Left ventricle myocardium inferior (tissue), 1 donor: ENCODE measurements at regions not wholly inside any gene's neighbourhood (a gene's known extent, or its start where the extent isn't known, plus 50 kb on each side); places are given as distances from the start of the nearest gene placed in this dataset.

Experiments used
- DNase-seq: peaks from one replicate; pipeline ENCODE4 v3.0.0-alpha.2; 2020
- H3K27ac ChIP-seq: fragments of 200-600 bp; replicated peaks from 2 replicates; pipeline ENCODE4 v1.8.0; 2021
- H3K27me3 ChIP-seq: fragments of 200-600 bp; 2 replicates; pipeline ENCODE4 v1.8.0; 2021; ENCODE audit warnings: low read depth
- H3K36me3 ChIP-seq: fragments of 200-600 bp; 2 replicates; pipeline ENCODE4 v1.8.0; 2021
- H3K4me1 ChIP-seq: fragments of 200-600 bp; 2 replicates; pipeline ENCODE4 v1.8.0; 2021
- H3K4me3 ChIP-seq: fragments of 200-600 bp; 2 replicates; pipeline ENCODE4 v1.8.0; 2021; ENCODE audit warnings: mild to moderate bottlenecking, moderate library complexity
- H3K9me3 ChIP-seq: fragments of 200-600 bp; replicated peaks from 2 replicates; pipeline ENCODE4 v1.8.0; 2021
- intact Hi-C: fragments of 100-400 bp; cut with micrococcal nuclease; formaldehyde crosslinking; loops from one replicate; pipeline ENCODE4 v1.11.0; 2022
- TF ChIP-seq, protein P1 (sequence below): fragments of 200-600 bp; IDR thresholded peaks from 2 replicates; pipeline ENCODE4 v1.8.0; 2021; ENCODE audit warnings: antibody characterized with exemption, mild to moderate bottlenecking, borderline replicate concordance
- donor health status: DM: no; HTN: yes; CAD: no; lungs with severe emphysema.

DNA sequence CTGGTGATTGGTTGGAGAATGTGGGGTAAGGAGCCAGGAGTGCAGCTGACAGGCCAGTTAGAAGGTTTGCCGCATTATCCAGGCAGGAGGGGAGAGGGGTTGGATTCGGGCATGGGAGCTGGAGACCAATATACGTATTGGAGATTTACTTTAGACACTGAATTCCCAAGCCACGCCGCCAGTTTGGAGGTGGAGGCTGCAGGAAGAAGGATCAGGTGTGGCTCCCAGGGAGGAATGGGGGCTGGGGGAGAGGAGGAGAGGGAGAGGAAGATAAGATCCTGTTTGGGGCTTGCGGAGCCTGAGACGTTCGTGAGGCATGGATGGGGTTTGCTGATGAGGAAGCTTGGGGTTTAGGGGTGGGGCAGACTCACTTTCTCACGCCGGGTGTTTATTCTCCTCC lies 155.1 kb upstream of the IGSF21 start:
- TF ChIP-seq, protein P1, sequence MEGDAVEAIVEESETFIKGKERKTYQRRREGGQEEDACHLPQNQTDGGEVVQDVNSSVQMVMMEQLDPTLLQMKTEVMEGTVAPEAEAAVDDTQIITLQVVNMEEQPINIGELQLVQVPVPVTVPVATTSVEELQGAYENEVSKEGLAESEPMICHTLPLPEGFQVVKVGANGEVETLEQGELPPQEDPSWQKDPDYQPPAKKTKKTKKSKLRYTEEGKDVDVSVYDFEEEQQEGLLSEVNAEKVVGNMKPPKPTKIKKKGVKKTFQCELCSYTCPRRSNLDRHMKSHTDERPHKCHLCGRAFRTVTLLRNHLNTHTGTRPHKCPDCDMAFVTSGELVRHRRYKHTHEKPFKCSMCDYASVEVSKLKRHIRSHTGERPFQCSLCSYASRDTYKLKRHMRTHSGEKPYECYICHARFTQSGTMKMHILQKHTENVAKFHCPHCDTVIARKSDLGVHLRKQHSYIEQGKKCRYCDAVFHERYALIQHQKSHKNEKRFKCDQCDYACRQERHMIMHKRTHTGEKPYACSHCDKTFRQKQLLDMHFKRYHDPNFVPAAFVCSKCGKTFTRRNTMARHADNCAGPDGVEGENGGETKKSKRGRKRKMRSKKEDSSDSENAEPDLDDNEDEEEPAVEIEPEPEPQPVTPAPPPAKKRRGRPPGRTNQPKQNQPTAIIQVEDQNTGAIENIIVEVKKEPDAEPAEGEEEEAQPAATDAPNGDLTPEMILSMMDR: no peak
- H3K9me3 ChIP-seq: no peaks in the 10 kb centered on the region
- DNase-seq: no peak
- no peak overlapping the region for H3K4me3 ChIP-seq
- peaks cover 99% of the 10 kb centered on the region for H3K27me3 ChIP-seq
- no peak overlapping the region for H3K27ac ChIP-seq
- H3K4me1 ChIP-seq: no peaks in the 10 kb centered on the region
- intact Hi-C loops: no loop called here
- no peaks in the 10 kb centered on the region for H3K36me3 ChIP-seq

DNA sequence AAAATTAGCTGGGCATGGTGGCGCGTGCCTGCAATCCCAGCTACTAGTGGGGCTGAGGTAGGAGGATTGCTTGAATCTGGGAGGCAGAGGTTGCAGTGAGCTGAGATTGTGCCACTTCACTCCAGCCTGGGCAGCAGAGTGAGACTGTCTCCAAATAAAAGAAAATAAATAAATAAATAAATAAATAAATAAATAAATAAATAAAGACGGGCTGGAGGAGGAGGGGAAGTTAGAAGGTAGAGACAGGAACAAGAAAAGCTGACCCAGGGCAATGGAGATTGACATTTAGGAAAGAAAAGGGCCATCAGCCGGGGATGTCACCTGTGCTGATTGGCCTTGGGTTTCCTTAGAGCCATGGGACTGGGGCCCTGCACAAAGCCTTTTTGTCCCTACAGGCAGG lies 153.7 kb upstream of the IGSF21 start:
- Histone ChIP-seq H3K27ac (no peak overlapping the region), H3K27me3 (peaks cover 100% of the 10 kb centered on the region), H3K4me3 (no peak overlapping the region), H3K36me3 (no peaks in the 10 kb centered on the region), H3K4me1 (no peaks in the 10 kb centered on the region), H3K9me3 (no peaks in the 10 kb centered on the region)
- no peak for DNase-seq
- intact Hi-C loops: no loop called here
- TF ChIP-seq, protein P1: no peak

DNA sequence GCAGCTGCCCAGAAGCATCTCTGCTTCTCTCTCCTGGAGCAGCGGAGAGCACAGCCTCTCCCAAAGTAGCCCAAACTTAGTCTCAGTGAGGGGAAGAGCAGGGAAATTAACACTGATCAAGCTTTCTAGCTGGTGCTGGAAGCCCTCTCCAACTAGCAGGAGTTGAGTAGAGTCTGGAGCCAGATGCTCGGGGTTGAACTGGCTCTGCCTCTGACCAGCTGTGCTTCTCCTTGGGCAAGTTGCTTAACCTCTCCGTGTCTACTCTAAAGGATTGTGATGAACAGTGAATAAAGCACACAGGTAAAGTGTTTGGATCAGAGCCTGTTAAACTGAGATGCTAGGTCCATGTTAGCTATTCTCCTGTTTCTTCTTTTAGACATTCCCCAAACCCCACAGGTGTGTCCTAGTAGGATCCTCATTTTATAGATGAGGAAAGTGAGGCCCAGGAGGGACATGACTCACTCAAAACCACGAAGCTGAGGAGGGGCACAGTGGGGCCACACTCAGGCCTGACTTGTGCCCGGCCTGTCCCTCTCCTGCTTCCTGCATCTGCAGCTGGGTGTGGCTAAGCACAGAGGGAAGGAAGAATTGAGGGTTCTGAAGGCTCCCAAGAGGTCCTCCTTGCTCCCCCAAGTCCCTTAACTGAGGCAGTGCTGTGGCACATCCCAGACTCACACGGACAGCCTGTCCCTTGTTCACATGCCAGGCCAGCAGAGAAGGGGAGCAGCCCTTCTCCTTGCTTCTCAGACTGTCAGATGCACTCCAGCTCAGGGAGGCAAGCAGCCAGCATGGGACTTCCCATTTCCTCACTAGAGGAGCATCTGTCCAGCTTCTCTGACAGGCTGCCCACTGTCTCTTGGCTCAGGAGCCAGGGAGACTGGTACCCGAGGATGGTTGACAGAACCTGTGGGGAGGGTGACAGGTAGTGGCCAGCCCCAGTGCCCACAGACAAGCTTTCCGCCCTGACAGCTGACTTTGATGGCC lies 152.0 kb upstream of the IGSF21 start:
- intact Hi-C loops: no loop called here
- Histone ChIP-seq H3K9me3 (no peaks in the 10 kb centered on the region), H3K4me3 (no peak overlapping the region), H3K4me1 (no peaks in the 10 kb centered on the region), H3K36me3 (no peaks in the 10 kb centered on the region), H3K27me3 (peaks cover 88% of the 10 kb centered on the region), H3K27ac (no peak overlapping the region)
- no peak for DNase-seq
- TF ChIP-seq, protein P1: no peak

DNA sequence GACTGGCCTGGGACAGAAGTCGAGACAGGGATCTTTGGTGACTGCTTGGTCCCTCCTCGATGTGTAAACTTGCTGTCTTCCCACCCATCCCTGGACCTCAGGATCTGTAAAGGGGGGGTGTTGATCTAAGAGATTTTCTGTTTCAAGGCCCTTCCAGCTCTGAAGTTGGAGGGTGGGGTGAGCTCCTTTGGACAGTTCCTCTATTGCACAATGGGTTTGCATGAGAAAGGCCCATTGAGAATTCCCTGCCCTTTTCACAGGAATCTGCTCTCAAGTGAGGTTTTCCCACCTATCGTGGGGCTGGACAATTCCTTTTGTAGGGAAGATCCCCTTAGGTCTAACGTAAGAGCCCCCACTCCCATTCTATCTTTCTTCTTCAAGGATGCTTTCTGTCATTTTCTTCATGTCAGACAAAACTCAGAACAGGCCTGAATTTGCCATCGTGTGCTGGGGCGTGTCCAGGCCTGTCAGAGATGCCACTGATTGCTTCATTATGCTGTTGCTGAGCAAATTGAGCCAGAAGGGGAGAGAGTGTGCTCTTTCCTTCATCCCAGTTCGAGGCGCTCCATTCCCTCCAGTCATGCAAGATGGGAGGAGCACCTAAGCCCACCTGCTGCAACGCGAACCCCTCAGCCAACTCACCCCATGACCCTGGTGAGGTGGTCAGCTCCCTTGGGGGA lies 149.9 kb upstream of the IGSF21 start:
- intact Hi-C loops: no loop called here
- Histone ChIP-seq H3K4me1 (no peaks in the 10 kb centered on the region), H3K4me3 (no peak overlapping the region), H3K27ac (no peak overlapping the region), H3K9me3 (no peaks in the 10 kb centered on the region), H3K27me3 (peaks cover 88% of the 10 kb centered on the region), H3K36me3 (no peaks in the 10 kb centered on the region)
- no peak for DNase-seq
- TF ChIP-seq, protein P1: no peak

DNA sequence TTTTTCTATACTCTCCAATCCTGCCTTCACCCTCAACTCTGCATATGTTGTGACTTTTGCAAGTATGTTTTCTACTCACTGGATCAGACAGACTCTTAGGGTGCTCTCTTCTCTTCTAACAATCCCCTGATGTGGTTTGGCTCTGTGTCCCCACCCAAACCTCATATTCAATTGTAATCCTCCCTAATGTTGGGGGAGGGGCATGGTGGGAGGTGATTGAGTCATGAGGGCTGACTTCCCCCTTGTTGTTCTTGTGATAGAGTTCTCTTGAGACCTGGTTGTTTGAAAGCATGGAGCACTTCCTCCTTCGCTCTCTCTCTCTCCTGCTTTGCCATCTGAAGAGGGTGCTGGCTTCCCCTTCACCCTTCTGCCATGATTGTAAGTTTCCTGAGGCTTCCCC lies 148.9 kb upstream of the IGSF21 start:
- DNase-seq: no peak
- Histone ChIP-seq H3K4me1 (no peaks in the 10 kb centered on the region), H3K36me3 (no peaks in the 10 kb centered on the region), H3K4me3 (no peak overlapping the region), H3K27me3 (peaks cover 88% of the 10 kb centered on the region), H3K27ac (no peak overlapping the region), H3K9me3 (no peaks in the 10 kb centered on the region)
- intact Hi-C loops: no loop called here
- TF ChIP-seq, protein P1: no peak
